NAMALWA (cell line): ENCODE measurements at regions not wholly inside any gene's neighbourhood (a gene's known extent, or its start where the extent isn't known, plus 50 kb on each side); places are given as distances from the start of the nearest gene placed in this dataset.
"Not testable (repeated sequence)": the region's sequence is repeated elsewhere in the genome, so short reads cannot be mapped to it uniquely, and the experiment has no call there.

Source experiments
- DNase-seq: peaks from one replicate; pipeline ENCODE4 v3.0.0-alpha.2; 2015; ENCODE audit warnings: low spot score

GRCh38 chr9:129435988-129436717 lies 184.7 kb downstream of the C9orf50 start:
- no peak for DNase-seq

GRCh38 chr9:129435291-129435690 lies 185.6 kb downstream of the C9orf50 start:
- no peak for DNase-seq

- no peak for DNase-seq
Measured at GRCh38 chr9:129434187-129434586, 186.7 kb downstream of the C9orf50 start.

GRCh38 chr9:129432297-129433154 lies 188.4 kb downstream of the C9orf50 start:
- no peak for DNase-seq

- DNase-seq: no peak
Measured at GRCh38 chr9:129430940-129431643, 189.8 kb downstream of the C9orf50 start.

- no peak for DNase-seq
Measured at GRCh38 chr9:129428864-129429577, 191.9 kb downstream of the C9orf50 start.

- DNase-seq: no peak
Measured at GRCh38 chr9:129427149-129427548, 193.8 kb downstream of the C9orf50 start.

GRCh38 chr9:129423755-129424154 lies 197.1 kb downstream of the C9orf50 start:
- not testable (repeated sequence) for DNase-seq

- no peak for DNase-seq
Measured at GRCh38 chr9:129423216-129423615, 197.7 kb downstream of the C9orf50 start.

- DNase-seq: no peak
Measured at GRCh38 chr9:129422843-129423192, 198.1 kb downstream of the C9orf50 start.

- no peak for DNase-seq
Measured at GRCh38 chr9:129422032-129422842, 198.7 kb downstream of the C9orf50 start.

- no peak for DNase-seq
Measured at GRCh38 chr9:129421371-129421770, 199.5 kb downstream of the C9orf50 start.

- DNase-seq: no peak
Measured at GRCh38 chr9:129420721-129421120, 200.2 kb downstream of the C9orf50 start.

GRCh38 chr9:129419382-129419899 lies 201.5 kb downstream of the C9orf50 start:
- no peak for DNase-seq

GRCh38 chr9:129418451-129418850 lies 202.4 kb downstream of the C9orf50 start:
- DNase-seq: no peak

- peak; percentile 76 for DNase-seq
Measured at GRCh38 chr9:129416821-129417539, 203.9 kb downstream of the C9orf50 start.

- DNase-seq: peak; percentile 27
Measured at GRCh38 chr9:129415942-129416651, 204.8 kb downstream of the C9orf50 start.

- DNase-seq: no peak
Measured at GRCh38 chr9:129414993-129415941, 205.6 kb downstream of the C9orf50 start.
